WTC11 (cell line): ENCODE measurements at regions not wholly inside any gene's neighbourhood (a gene's known extent, or its start where the extent isn't known, plus 50 kb on each side); places are given as distances from the start of the nearest gene placed in this dataset.
"Not testable (repeated sequence)": the region's sequence is repeated elsewhere in the genome, so short reads cannot be mapped to it uniquely, and the experiment has no call there.

Source experiments
- ATF3 ChIP-seq: sonication (generic); formaldehyde crosslinking; conservative IDR thresholded peaks from 2 replicates; pipeline ENCODE4 v1.8.1; 2022; ENCODE audit warnings: mild to moderate bottlenecking, missing genetic modification reagents
- CTCF ChIP-seq: fragments of 200-600 bp; IDR thresholded peaks from 2 replicates; pipeline ENCODE4 v1.8.0; 2022; ENCODE audit warnings: antibody characterized with exemption
- ETV6 ChIP-seq: sonication (generic); formaldehyde crosslinking; IDR thresholded peaks from 2 replicates; pipeline ENCODE4 v1.8.1; 2022; ENCODE audit warnings: mild to moderate bottlenecking, missing genetic modification reagents
- HMGXB4 ChIP-seq: sonication (generic); formaldehyde crosslinking; IDR thresholded peaks from 2 replicates; pipeline ENCODE4 v1.8.1; 2023; ENCODE audit warnings: mild to moderate bottlenecking, moderate library complexity, missing genetic modification reagents
- NR1H2 ChIP-seq: sonication (generic); formaldehyde crosslinking; IDR thresholded peaks from 2 replicates; pipeline ENCODE4 v1.9.0; 2021; ENCODE audit warnings: mild to moderate bottlenecking, moderate library complexity, missing genetic modification reagents
- TEAD1 ChIP-seq: sonication (generic); formaldehyde crosslinking; IDR thresholded peaks from 2 replicates; pipeline ENCODE4 v1.8.0; 2022; ENCODE audit warnings: mild to moderate bottlenecking, missing genetic modification reagents
- TEAD4 ChIP-seq: sonication (generic); formaldehyde crosslinking; IDR thresholded peaks from 2 replicates; pipeline ENCODE4 v1.8.0; 2022; ENCODE audit warnings: mild to moderate bottlenecking, missing genetic modification reagents
- USF1 ChIP-seq: sonication (generic); formaldehyde crosslinking; IDR thresholded peaks from 2 replicates; pipeline ENCODE4 v1.8.0; 2022; ENCODE audit warnings: mild to moderate bottlenecking, missing genetic modification reagents

GRCh38 chr1:194357573-194358207, 1171.3 kb upstream of the B3GALT2 start:
- not testable (repeated sequence) for TF ChIP-seq TEAD1 (CRISPR knock-in tag); HMGXB4 (CRISPR knock-in tag); ATF3 (CRISPR knock-in tag); TEAD4 (CRISPR knock-in tag); NR1H2 (CRISPR knock-in tag); CTCF; USF1 (CRISPR knock-in tag); ETV6
